T-helper 1 cell treated with Interleukin-12 subunit alpha and Interleukin-12 subunit beta and Interleukin-4 antibody, amounts not matched to agents 30 μg/mL and 1 μg/mL, for 36 hours (primary cell): ENCODE measurements at regions not wholly inside any gene's neighbourhood (a gene's known extent, or its start where the extent isn't known, plus 50 kb on each side); places are given as distances from the start of the nearest gene placed in this dataset.

Experiments
- H3K27ac Mint-ChIP-seq: one replicate; pipeline ENCODE4 v1.8.0; 2021; ENCODE audit warnings: mild to moderate bottlenecking, mixed read lengths
- H3K27me3 Mint-ChIP-seq: one replicate; pipeline ENCODE4 v1.8.0; 2021; ENCODE audit warnings: low read depth, mixed read lengths
- H3K36me3 Mint-ChIP-seq: one replicate; pipeline ENCODE4 v1.8.0; 2021; ENCODE audit warnings: low read depth, mixed read lengths
- H3K4me1 Mint-ChIP-seq: one replicate; pipeline ENCODE4 v1.8.0; 2021; ENCODE audit warnings: low read depth, mixed read lengths
- H3K4me3 Mint-ChIP-seq: one replicate; pipeline ENCODE4 v1.8.0; 2021; ENCODE audit warnings: mild to moderate bottlenecking, moderate library complexity, mixed read lengths
- H3K9me3 Mint-ChIP-seq: one replicate; pipeline ENCODE4 v1.8.0; 2021; ENCODE audit warnings: mixed read lengths

DNA sequence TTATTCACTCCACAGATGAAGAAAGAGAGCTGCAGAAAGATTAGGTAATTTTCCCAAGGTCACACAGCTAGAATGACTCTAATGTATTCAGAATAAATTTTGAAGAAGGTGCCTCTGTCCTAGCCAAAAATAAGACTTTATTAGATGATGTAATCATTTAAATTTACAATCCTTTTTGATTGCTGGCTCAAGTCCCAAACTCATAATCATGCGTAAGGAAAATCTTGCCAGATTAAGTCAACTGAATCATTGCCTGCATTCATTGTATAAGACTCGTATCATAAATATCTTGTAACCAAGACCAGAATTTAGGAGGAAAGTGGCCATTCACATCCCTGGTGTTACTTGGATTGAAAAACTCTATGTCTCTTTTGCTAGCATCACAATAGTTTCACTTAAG is 53.1 kb upstream of the STK39 start:
- Mint-ChIP-seq H3K9me3 (peaks cover under 1% of the 10 kb centered on the region), H3K27ac (no peak overlapping the region), H3K4me3 (no peak overlapping the region), H3K4me1 (no peaks in the 10 kb centered on the region), H3K36me3 (no peaks in the 10 kb centered on the region), H3K27me3 (peaks cover 8% of the 10 kb centered on the region)

DNA sequence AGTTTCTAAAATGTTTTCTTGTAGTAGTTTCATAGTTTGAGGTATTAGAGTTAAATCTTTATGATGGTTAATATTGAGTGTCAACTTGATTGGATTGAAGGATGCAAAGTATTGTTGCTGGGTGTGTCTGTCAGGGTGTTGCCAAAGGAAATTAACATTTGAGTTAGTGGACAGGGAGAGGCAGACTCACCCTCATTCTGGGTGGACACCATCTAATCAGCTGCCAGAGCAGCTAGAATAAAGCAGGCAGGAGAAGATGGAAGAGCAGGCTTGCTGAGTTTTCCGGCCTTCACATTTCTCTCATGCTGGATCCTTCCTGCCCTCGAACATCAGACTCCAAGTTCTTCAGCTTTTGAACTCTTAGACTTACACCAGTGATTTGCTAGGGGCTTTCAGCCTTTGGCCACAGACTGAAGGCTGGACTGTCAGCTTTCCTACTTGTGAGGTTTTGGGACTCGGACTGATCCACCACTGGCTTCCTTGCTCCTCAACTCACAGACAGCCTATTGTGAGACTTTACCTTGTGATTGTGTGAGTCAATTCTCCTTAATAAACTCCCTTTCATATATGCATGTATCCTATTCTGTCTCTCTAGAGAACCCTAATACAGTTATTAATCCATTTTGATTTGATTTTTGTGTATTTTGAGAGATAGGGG is 56.8 kb upstream of the STK39 start:
- Mint-ChIP-seq H3K36me3 (no peaks in the 10 kb centered on the region), H3K27ac (no peak overlapping the region), H3K4me3 (no peak overlapping the region), H3K9me3 (peaks cover 21% of the 10 kb centered on the region), H3K4me1 (no peaks in the 10 kb centered on the region), H3K27me3 (peaks cover 16% of the 10 kb centered on the region)

DNA sequence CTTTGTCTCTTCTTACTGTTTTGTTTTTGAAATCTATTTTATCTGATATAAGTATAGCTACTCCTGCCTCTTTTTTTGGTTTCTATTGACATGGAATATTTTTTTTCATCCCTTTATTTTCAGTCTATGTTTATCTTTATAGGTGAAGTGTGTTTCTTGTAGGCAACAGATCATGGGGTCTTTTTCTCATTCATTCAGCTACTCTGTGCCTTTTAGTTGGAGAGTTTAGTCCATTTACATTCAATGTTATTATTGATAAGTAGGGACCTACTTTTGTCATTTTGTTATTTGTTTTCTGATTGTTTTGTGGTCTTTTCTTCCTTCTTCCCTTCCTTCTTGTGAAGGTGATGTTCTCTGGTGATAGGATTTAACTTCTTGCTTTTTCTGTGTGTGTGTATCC is 60.0 kb upstream of the STK39 start:
- Mint-ChIP-seq H3K36me3 (no peaks in the 10 kb centered on the region), H3K9me3 (peaks cover 21% of the 10 kb centered on the region), H3K4me3 (no peak overlapping the region), H3K27me3 (peaks cover 9% of the 10 kb centered on the region), H3K4me1 (no peaks in the 10 kb centered on the region), H3K27ac (no peak overlapping the region)

DNA sequence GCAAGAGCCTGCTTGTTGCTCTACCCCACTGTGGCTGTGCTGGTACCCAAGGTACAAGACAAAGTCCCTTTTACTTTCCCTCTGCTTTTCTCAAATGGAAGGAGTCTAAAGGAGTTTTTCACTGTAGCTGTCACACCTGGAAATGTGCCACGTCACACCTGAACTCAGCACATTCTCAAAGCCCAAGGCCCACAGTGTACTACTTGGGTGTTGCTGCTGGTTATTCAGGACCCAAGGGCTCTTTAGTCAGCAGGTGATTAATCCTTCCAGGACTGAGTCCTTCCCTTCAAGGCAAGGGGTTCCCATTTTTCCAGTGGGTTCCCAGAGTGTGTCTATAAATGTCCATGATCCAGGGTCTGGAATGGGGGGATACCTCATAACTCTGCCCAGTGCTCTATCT is 63.2 kb upstream of the STK39 start:
- Mint-ChIP-seq H3K9me3 (peaks cover 20% of the 10 kb centered on the region), H3K27ac (no peak overlapping the region), H3K4me1 (no peaks in the 10 kb centered on the region), H3K4me3 (no peak overlapping the region), H3K36me3 (no peaks in the 10 kb centered on the region), H3K27me3 (peaks cover 7% of the 10 kb centered on the region)

DNA sequence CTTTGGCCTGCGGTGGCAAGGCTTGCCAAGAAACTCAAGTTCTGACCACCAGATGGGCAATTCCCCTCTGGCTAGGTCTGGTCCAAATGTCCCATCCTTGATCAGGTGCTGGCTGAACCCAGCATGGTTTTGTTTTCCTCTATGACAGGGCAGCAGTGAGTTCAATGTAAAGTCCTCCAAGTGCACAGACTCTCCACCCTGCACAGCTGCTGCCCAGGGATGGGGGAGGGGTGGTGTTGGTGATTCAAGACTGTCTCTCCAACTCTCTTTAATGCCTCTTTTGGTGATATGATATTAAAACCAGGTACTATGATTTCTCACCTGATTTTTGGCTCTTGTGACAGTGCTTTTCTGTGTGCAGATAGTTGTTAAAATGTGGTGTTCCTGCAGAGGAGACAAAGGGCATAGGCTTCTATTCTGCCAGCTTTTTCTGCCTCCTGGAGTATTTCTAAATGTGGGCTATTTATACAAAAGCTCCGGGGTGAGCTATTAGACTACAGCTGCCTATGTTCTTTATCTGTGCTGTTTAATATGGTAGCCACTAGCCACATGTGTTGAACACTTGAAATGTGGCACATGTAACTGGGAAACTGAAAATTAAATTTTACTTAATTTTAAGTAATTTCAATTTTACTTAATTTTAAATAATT is 64.0 kb upstream of the STK39 start:
- H3K27me3 Mint-ChIP-seq = peaks cover 6% of the 10 kb centered on the region
- H3K9me3 Mint-ChIP-seq = peaks cover 12% of the 10 kb centered on the region
- no peaks in the 10 kb centered on the region for H3K36me3 Mint-ChIP-seq
- H3K4me3 Mint-ChIP-seq = no peak overlapping the region
- no peak overlapping the region for H3K27ac Mint-ChIP-seq
- no peaks in the 10 kb centered on the region for H3K4me1 Mint-ChIP-seq

DNA sequence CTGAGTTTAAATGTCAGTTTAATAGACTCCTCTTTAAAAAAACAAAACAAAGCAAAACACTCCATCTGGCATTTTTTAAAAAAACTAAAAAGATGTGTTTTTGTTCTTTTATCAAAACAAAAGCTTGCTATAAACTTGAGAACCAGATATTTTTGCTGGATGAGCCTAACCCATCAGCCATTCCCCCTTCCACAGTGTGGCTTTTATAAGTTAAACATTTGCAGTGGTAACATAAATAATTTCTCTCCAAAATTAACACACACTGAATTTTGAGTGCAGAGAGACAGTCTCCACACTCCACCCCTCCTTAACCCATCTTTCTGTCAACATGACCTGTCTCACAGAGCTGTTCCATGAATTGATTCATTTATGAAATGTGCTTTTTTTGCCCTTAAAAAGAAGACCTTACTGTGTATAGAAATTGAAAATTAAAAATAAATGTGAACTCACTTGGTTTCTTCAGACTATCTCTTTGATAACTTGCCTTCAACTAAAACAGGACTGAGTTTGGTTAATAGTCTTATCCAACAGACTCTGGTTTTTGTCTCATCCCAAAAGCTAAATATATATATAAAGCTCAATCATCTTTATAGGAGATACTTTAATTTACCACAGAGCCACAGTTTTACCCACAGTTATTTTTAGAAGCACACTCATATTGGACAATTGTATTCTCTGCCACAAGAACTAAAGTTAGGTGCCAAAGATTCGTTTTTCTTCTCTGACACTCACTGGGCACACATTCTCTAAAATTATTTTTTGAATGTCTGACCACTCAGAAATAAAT is 64.8 kb upstream of the STK39 start:
- no peaks in the 10 kb centered on the region for H3K36me3 Mint-ChIP-seq
- no peak overlapping the region for H3K4me3 Mint-ChIP-seq
- H3K9me3 Mint-ChIP-seq = peaks cover 5% of the 10 kb centered on the region
- peaks cover 5% of the 10 kb centered on the region for H3K27me3 Mint-ChIP-seq
- no peak overlapping the region for H3K27ac Mint-ChIP-seq
- no peaks in the 10 kb centered on the region for H3K4me1 Mint-ChIP-seq

DNA sequence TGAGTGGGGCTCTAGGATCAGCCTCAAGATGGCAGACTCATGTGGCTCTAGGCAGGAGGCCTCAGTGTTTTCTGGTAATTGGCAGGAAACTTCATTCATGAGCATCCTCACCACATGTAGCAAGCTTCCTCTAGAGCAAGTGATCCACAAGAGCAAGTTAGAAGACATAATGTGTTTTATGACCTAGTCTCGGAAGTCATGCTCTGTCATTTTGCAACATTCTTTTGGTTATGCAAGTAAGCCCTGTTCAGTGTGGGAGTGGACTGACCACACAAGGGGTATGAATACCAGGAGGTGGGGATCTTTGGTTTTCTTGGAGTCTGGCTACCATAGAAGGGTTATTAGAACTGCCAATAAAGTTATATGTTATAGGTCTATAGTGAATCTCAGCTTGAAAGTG is 66.8 kb upstream of the STK39 start:
- H3K27me3 Mint-ChIP-seq = no peaks in the 10 kb centered on the region
- H3K27ac Mint-ChIP-seq = no peak overlapping the region
- no peak overlapping the region for H3K4me3 Mint-ChIP-seq

DNA sequence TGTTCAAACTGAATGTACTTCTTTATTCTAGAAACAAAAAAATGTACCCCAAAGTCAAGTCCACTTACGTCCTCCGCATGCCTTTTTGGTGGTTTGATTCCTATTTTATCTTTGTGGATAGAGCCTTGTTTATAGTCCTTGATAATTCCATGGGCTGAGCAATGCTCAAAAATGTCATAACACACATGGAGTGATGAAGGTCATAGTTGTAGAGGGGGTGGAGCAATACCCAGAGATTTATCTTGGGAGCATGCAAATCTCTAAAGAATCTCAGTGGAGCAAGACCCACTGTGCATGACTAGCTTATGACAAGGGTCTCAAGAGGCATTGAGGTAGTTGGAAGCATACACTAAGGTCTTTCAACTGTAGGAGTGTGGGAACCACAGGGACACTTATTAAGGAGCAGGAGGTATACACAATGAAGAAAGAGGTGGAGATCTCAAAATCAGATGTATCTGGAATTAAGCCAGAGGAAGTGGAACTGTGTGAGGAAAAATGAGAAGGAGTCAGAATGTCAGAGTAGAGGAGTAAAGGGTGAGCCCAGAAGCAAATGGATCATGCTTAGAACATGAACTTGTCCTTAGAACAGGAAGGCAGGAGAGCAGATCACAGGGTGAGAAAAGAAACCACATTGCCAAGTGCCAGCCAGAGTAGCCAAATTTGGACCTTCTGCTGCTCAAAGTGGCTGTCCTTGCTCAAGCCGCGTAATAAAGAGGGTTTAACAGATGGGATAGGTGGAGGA is 68.1 kb upstream of the STK39 start:
- Mint-ChIP-seq H3K4me1 (no peaks in the 10 kb centered on the region), H3K4me3 (no peak overlapping the region), H3K9me3 (no peaks in the 10 kb centered on the region), H3K27ac (no peak overlapping the region), H3K36me3 (no peaks in the 10 kb centered on the region), H3K27me3 (no peaks in the 10 kb centered on the region)

More for the DNA sequence above, 66.8 kb upstream of the STK39 start:
- no peaks in the 10 kb centered on the region for H3K4me1 Mint-ChIP-seq
- H3K36me3 Mint-ChIP-seq = no peaks in the 10 kb centered on the region
- no peaks in the 10 kb centered on the region for H3K9me3 Mint-ChIP-seq

DNA sequence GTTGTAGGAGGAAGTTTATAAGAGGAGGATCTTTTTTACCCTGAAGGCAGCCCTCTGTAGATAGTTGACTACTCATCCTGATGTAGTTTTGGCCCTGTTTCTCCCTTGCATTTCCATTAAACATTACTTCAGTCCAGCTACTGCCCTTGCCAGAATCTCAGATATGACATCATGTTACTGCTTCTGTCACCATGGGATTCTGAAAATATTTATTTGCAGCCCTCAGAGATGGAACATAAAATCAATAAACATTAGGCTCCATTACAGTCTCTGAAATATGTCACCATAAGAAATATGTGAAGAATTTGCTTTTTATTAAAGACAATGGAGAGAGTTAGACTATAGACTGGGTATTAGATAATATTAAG is 68.7 kb upstream of the STK39 start:
- Mint-ChIP-seq H3K4me1 (no peaks in the 10 kb centered on the region), H3K9me3 (no peaks in the 10 kb centered on the region), H3K27me3 (no peaks in the 10 kb centered on the region), H3K36me3 (no peaks in the 10 kb centered on the region), H3K27ac (no peak overlapping the region), H3K4me3 (no peak overlapping the region)

DNA sequence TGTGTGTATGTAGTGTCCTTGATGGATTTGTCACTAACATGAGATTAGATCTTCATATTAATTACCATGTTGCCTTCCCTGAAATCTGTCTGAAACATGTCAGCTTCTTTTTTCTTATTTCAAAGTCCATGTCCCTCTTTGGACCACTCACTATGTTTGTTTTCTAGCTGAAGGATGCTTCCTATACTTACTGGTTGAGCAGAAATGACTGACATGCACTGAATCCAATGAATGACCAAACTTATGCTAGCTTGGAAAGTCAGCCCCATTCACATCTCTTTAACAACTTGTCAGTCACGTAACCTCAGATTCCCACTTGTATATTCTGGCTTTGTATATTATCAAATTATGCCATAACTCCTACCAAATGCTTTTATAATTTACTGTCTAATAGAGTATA is 69.9 kb upstream of the STK39 start:
- Mint-ChIP-seq H3K9me3 (no peaks in the 10 kb centered on the region), H3K36me3 (no peaks in the 10 kb centered on the region), H3K4me3 (no peak overlapping the region), H3K27me3 (peaks cover 5% of the 10 kb centered on the region), H3K4me1 (no peaks in the 10 kb centered on the region), H3K27ac (no peak overlapping the region)

DNA sequence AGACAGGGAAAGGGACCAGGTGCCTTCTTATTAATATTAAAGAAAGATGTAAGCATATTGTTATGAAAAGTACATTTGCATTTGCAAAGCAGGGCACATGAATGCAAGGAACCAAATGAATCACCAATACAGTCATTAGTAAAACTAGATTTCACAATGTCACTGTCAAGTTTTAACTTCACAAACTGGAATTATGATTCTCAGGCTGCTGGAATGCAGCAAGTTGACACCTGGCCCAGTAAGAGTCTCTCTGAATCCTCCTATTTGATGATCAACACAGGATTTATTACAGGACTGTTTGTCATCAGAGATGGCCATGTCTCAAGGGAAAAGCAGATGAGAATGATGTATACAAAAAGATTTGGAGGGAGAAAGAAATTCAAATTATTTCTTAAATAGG is 72.9 kb upstream of the STK39 start:
- no peaks in the 10 kb centered on the region for H3K36me3 Mint-ChIP-seq
- peaks cover 2% of the 10 kb centered on the region for H3K4me1 Mint-ChIP-seq
- peaks cover 16% of the 10 kb centered on the region for H3K27me3 Mint-ChIP-seq
- H3K4me3 Mint-ChIP-seq = no peak overlapping the region
- no peak overlapping the region for H3K27ac Mint-ChIP-seq
- no peaks in the 10 kb centered on the region for H3K9me3 Mint-ChIP-seq

DNA sequence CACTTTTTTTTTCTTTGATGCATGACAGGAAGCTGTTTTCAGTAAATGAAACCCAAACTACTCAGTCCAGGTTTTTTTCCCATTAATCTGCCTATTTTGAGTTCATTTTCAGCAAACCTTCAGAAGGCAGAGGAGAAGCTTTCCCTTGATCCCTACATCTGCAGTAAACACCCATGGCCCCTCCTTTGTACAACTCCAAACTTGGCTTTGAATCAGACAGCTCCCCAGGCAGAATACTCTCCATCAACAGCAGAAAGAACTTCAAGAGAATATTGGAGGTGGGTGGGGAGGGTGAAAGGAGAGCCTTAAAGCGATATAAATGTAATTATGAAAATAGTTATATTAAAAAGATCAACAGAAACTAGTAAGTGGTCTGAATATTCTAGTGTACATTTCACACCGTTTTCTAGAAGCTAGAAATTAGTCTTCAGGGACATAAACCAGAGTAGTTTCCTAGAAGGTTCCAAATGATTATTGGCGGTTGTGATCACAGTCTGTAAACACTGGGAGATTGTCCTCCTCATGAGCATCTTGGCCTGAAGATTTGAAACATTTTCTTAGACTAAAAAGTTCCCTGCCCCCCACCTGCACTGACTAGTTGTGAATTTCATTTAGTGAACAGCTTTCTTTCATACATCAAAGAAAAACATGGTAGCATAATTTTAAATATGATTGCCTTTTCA is 75.1 kb upstream of the STK39 start:
- Mint-ChIP-seq H3K27ac (no peak overlapping the region), H3K27me3 (peaks cover 16% of the 10 kb centered on the region)

DNA sequence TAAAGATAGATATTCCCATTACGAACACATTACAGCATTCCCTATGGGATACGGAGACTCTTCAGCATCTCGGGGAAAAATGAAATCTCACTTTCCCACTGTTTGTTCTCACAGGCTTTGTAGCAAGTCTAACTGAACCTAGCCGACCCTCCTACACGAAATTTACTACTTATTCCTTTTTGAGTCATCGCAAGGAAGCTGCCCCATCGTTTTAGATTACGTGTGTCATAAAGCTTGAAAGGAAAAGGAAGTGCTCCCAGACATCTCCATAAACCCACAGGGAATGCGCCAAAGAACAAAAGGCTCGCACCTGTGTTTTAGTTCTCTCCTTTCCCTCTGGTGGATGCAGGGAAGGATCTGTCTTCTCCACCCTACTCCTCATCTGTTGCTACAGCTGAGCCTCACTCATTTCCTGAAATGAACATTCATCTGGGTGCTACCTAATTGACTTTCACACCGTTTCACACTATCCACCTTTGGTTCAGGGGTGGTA is 76.2 kb upstream of the STK39 start:
- H3K27ac Mint-ChIP-seq = no peak overlapping the region
- H3K9me3 Mint-ChIP-seq = peaks cover 12% of the 10 kb centered on the region
- H3K36me3 Mint-ChIP-seq = peaks cover 7% of the 10 kb centered on the region
- no peak overlapping the region for H3K4me3 Mint-ChIP-seq
- H3K4me1 Mint-ChIP-seq = peaks cover 4% of the 10 kb centered on the region
- peaks cover 16% of the 10 kb centered on the region for H3K27me3 Mint-ChIP-seq

More for the DNA sequence above, 75.1 kb upstream of the STK39 start:
- Mint-ChIP-seq H3K36me3 (peaks cover 4% of the 10 kb centered on the region), H3K4me1 (peaks cover 2% of the 10 kb centered on the region), H3K9me3 (peaks cover 5% of the 10 kb centered on the region), H3K4me3 (no peak overlapping the region)

DNA sequence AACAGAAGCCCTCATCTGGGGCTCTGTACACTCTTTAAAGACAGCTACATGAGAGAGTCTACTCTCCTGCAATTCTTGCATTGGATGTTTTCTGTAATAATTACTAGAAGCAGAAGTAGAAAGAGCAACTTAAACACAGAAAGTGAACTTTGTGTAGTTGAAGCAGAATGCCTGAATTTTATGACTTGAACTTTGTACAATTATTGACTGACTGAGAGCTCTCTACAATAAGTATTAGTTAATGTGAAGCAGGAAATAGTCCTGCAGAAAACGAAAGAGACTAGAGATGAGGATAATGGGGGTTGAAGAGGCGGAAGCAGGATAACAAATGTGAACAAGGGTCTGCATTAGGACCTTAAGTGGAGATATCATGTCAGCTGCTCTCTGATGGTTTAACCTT is 79.2 kb upstream of the STK39 start:
- H3K27ac Mint-ChIP-seq = no peak overlapping the region
- H3K27me3 Mint-ChIP-seq = peaks cover 16% of the 10 kb centered on the region
- H3K36me3 Mint-ChIP-seq = peaks cover 15% of the 10 kb centered on the region
- H3K4me3 Mint-ChIP-seq = no peak overlapping the region
- peaks cover 14% of the 10 kb centered on the region for H3K4me1 Mint-ChIP-seq
- H3K9me3 Mint-ChIP-seq = peaks cover 30% of the 10 kb centered on the region
